GM12874 (cell line): ENCODE measurements at regions not wholly inside any gene's neighbourhood (a gene's known extent, or its start where the extent isn't known, plus 50 kb on each side); places are given as distances from the start of the nearest gene placed in this dataset.

Source experiments
- CTCF ChIP-seq: IDR thresholded peaks from 2 replicates; pipeline ENCODE4 v1.5.1; 2011; ENCODE audit warnings: low read depth, mild to moderate bottlenecking, control low read depth, low read length, moderate library complexity; ENCODE audit not compliant: insufficient read depth

DNA sequence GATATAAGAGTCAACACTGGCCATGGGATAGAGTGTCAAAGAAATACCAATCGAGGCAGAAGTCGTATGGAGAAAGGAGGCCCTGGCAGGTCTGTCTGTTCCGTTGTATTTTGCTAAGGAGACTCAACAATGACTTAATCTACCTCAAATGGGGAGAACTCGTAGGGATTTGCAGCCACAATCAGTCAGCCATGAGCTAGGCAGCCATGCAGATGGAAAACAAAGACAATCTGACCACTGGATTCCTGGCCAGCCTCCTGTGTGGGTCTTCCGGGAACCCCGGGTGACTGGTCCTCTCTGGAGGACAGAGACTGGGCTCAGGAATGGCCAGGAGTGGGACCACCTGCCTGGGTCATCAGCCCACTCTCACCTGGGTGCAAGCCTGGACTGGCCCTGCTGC is 167.8 kb downstream of the ETS2 start:
- no peak for TF ChIP-seq CTCF

DNA sequence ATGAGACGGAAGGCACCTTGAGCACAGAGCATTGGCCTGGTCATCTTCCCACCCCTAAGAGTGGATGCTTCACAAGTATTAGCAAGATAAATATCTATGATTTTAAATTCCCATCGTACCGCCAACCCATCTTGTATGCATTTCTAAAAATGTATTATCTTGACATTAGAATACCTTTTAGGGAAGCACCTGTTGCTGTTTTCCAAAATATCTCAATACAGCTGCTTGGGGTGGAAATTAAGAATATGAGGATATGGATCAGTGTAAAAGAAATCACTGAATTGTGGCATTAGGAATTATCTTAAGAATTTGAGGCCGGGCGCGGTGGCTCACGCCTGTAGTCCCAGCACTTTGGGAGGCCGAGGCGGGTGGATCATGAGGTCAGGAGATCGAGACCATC is 166.3 kb downstream of the ETS2 start:
- no peak for TF ChIP-seq CTCF

- no peak for TF ChIP-seq CTCF
These were observed 165.0 kb downstream of the ETS2 start for GRCh38 chr21:38970765-38971164.

DNA sequence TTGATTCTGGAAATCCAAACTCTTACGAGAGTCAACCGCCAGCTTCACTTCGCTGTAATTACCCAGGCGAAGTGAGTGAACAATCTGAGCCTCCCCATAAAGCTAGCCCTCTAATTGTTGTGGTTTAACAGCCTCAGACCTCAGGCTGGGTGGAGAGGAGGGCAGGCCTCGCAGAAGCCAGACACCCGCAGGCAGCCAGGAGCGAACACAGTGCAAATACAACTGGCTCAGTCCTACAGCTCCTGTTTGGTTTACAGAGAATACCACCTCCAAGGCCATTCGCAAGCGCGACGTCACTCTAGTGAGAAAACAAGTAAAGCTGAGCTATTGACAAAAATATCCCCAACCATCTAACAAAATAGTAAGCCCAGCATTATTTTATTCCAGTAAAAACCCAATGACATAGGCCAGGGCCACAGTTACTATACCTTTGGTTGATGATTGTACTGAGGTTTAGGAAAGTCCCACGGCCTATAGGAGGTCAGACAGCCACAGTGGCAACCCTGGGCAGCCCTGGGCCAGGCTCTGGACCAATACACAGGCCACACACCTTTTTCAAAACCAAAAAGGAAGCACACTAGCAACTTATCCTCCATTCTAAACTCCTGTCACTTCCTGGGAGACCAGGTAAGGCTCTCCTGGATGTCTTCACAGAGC is 163.3 kb downstream of the ETS2 start:
- TF ChIP-seq CTCF, result no peak

DNA sequence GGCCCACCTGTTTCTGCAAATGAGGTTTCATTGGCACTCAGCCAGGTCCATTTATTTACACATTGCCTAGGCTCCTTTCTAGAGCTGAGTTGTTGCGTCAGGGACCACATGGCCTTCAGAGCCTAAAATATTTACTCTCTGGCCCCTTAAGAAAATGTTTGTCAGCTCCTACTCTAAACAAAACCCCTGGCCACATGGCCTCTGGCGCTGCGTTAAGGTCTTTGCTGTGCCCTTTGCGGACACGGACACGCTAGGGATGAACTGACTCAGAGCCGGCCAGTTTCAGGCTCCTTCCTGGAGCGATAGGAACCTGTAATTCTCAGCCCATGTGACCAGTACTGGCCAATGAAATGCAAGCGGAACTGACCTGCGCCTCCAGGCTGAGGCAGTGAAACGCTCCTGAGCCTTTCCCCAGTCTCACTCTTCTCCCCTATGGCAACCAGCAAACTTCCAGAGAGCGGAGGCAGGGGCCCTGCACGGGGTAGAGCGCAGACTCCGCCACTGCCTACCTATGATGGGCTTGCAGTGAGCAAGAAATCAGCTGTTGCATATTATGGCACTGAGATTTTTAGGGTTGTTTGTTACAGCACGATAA is 160.3 kb downstream of the ETS2 start:
- TF ChIP-seq CTCF, result no peak

DNA sequence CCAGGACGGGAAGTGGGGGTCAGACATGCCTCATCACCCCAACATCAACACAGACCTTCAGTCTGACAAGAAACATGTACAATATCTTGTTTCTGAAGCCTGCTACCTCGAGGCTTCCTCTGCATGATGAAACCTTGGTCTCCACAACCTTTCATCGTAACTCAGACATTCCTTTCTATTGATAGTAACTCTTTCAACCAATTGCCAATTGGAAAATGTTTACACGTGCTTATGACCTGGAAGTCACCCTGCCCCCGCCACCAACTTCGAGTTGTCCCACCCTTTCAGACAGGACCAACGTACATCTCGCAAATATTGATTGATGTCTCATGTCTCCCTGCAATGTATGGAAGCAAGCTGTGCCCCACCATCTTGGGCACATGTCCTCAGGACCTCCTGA is 159.5 kb downstream of the ETS2 start:
- TF ChIP-seq CTCF, result no peak

GRCh38 chr21:38963006-38963405 is 157.3 kb downstream of the ETS2 start:
- no peak for TF ChIP-seq CTCF
